K562 (cell line): ENCODE measurements at regions not wholly inside any gene's neighbourhood (a gene's known extent, or its start where the extent isn't known, plus 50 kb on each side); places are given as distances from the start of the nearest gene placed in this dataset.

ENCODE experiments used
- CBX2 ChIP-seq: fragments of 200-600 bp; sonication (generic); IDR thresholded peaks from one replicate; pipeline ENCODE4 v1.6.1; 2012; ENCODE audit warnings: mild to moderate bottlenecking, low read length, inconsistent platforms; ENCODE audit not compliant: insufficient read depth, poor library complexity, severe bottlenecking
- EP300 ChIP-seq: IDR thresholded peaks from 2 replicates; pipeline ENCODE4 v1.6.1; 2012; ENCODE audit warnings: low read length, improper control_type of control experiment
- JUN ChIP-seq, 2 experiments: sonication (generic) in 1 of 2; formaldehyde crosslinking in 1 of 2; IDR thresholded peaks; 2 replicates each; pipeline versions ENCODE4 v1.6.1 to v1.8.0; 2012 to 2022; ENCODE audit warnings: borderline replicate concordance in 2 of 2, mild to moderate bottlenecking in 2 of 2, improper control_type of control experiment in 1 of 2, low read depth in 1 of 2, low read length in 1 of 2, missing genetic modification reagents in 1 of 2
- NCOR1 ChIP-seq: fragments of 450-650 bp; IDR thresholded peaks from 2 replicates; pipeline ENCODE4 v1.6.1; 2016; ENCODE audit warnings: mild to moderate bottlenecking, moderate library complexity
- NR2F6 ChIP-seq: fragments of 450-650 bp; formaldehyde crosslinking; IDR thresholded peaks from 2 replicates; pipeline ENCODE4 v1.4.0; 2020; ENCODE audit warnings: mild to moderate bottlenecking
- PHB2 ChIP-seq: fragments of 450-650 bp; IDR thresholded peaks from 2 replicates; pipeline ENCODE4 v1.6.1; 2017; ENCODE audit warnings: low read depth
- POLR2A ChIP-seq: fragments of 450-650 bp; conservative IDR thresholded peaks from 2 replicates; pipeline ENCODE4 v1.6.1; 2016
- RBM39 ChIP-seq: fragments of 200-400 bp; formaldehyde crosslinking; optimal IDR thresholded peaks from 2 replicates; pipeline ENCODE3; 2018; ENCODE audit warnings: low read depth, low read length
- SETDB1 ChIP-seq: IDR thresholded peaks from one replicate; pipeline ENCODE4 v1.6.1; 2012; ENCODE audit warnings: low read length, control low read depth, inconsistent platforms
- YBX1 ChIP-seq: fragments of 450-650 bp; IDR thresholded peaks from 2 replicates; pipeline ENCODE4 v1.7.1; 2016; ENCODE audit warnings: mild to moderate bottlenecking
- ZNF146 ChIP-seq: IDR thresholded peaks from one replicate; pipeline ENCODE4 v1.6.1; 2018; ENCODE audit warnings: missing compliant biosample characterization; ENCODE audit not compliant: unreplicated experiment
- ZNF253 ChIP-seq: fragments of 250-450 bp; sonication (Bioruptor Pico); conservative IDR thresholded peaks from 2 replicates; pipeline ENCODE4 v1.6.1; 2021; ENCODE audit warnings: mild to moderate bottlenecking
- TF ChIP-seq, protein P1 (sequence below), 3 experiments: IDR thresholded peaks in 2 of 3; conservative IDR thresholded peaks in 1 of 3; 2 replicates each; pipeline ENCODE4 v1.5.1; 2011 to 2012; ENCODE audit warnings: low read length in 3 of 3, mild to moderate bottlenecking in 3 of 3, control low read depth in 2 of 3, improper control_type of control experiment in 1 of 3, inconsistent platforms in 1 of 3, low read depth in 1 of 3, mixed read lengths in 1 of 3, moderate library complexity in 1 of 3; ENCODE audit not compliant: insufficient read depth in 2 of 3
- TF ChIP-seq, protein P2 (sequence below): fragments of 450-650 bp; IDR thresholded peaks from 2 replicates; pipeline ENCODE4 v1.6.1; 2016

DNA sequence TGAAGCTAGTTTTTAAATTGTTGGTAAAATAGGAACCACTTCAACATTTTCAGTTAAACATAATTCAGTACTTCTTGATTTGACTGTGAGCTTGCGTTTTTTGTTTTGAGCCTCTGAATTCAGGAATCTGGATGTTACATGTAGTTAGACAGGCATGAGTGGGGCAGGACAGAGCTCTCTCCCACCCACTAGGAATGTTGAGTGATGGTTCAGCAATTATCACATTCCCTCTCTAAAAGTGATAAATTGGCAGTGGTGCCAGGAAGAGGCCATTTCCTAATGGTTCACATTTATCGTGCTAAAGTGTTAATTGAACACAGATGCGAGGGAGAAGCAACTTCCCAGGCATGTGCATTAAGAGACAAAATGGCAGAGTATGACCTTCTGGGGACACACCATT lies 465.5 kb upstream of the HTR1E start:
- TF ChIP-seq PHB2 (no peak), SETDB1 (no peak), NR2F6 (CRISPR knock-in tag) (no peak), RBM39 (no peak), ZNF146 (CRISPR knock-in tag) (no peak), JUN (IDR thresholded peaks at IDR 0.05; ENCODE audit: borderline replicate concordance, low read depth, low read length) (no peak), JUN (CRISPR knock-in tag; IDR thresholded peaks at IDR 0.05; ENCODE audit: borderline replicate concordance) (no peak), NCOR1 (no peak), POLR2A (no peak), CBX2 (no peak), EP300 (no peak), YBX1 (no peak), ZNF253 (no peak)
- TF ChIP-seq, protein P1, sequence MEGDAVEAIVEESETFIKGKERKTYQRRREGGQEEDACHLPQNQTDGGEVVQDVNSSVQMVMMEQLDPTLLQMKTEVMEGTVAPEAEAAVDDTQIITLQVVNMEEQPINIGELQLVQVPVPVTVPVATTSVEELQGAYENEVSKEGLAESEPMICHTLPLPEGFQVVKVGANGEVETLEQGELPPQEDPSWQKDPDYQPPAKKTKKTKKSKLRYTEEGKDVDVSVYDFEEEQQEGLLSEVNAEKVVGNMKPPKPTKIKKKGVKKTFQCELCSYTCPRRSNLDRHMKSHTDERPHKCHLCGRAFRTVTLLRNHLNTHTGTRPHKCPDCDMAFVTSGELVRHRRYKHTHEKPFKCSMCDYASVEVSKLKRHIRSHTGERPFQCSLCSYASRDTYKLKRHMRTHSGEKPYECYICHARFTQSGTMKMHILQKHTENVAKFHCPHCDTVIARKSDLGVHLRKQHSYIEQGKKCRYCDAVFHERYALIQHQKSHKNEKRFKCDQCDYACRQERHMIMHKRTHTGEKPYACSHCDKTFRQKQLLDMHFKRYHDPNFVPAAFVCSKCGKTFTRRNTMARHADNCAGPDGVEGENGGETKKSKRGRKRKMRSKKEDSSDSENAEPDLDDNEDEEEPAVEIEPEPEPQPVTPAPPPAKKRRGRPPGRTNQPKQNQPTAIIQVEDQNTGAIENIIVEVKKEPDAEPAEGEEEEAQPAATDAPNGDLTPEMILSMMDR (IDR thresholded peaks at IDR 0.05 in 2 of 3, conservative IDR thresholded peaks at IDR 0.05 in 1 of 3; ENCODE audit: insufficient read depth in 2 of 3, low read depth in 1 of 3, low read length in 3 of 3): no peak
- TF ChIP-seq, protein P2, sequence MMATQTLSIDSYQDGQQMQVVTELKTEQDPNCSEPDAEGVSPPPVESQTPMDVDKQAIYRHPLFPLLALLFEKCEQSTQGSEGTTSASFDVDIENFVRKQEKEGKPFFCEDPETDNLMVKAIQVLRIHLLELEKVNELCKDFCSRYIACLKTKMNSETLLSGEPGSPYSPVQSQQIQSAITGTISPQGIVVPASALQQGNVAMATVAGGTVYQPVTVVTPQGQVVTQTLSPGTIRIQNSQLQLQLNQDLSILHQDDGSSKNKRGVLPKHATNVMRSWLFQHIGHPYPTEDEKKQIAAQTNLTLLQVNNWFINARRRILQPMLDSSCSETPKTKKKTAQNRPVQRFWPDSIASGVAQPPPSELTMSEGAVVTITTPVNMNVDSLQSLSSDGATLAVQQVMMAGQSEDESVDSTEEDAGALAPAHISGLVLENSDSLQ: no peak
